GM18520 (cell line): ENCODE measurements at regions not wholly inside any gene's neighbourhood (a gene's known extent, or its start where the extent isn't known, plus 50 kb on each side); places are given as distances from the start of the nearest gene placed in this dataset.
"Not testable (repeated sequence)": the region's sequence is repeated elsewhere in the genome, so short reads cannot be mapped to it uniquely, and the experiment has no call there.

Experiments
- ATAC-seq: cut with Tn5 transposase; IDR thresholded peaks from one replicate; pipeline ENCODE4 v1.9.1; 2021; ENCODE audit not compliant: unreplicated experiment

GRCh38 chr6:169857343-169858292 lies 106.2 kb downstream of the ERMARD start:
- ATAC-seq, result no peak

GRCh38 chr6:169856442-169857342 lies 105.3 kb downstream of the ERMARD start:
- not testable (repeated sequence) for ATAC-seq

DNA sequence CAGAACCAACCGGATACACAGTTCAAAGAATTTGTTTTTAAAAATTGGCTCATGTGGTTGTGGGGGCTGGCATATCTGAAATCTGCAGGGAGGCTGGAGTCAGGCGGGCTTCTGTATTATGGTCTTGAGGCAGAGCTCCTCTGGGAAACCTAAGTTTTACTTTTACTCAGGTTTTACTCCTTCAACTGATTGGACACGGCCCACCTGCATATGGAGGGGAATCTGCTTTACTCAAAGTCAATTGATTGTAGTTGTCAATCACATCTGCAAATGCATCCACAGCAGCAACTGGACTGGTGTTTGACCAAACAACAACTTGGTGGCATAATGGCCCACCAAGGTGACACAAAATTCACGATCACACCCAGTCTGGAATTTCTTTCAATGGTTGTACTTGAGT lies 103.4 kb downstream of the ERMARD start:
- no peak for ATAC-seq

DNA sequence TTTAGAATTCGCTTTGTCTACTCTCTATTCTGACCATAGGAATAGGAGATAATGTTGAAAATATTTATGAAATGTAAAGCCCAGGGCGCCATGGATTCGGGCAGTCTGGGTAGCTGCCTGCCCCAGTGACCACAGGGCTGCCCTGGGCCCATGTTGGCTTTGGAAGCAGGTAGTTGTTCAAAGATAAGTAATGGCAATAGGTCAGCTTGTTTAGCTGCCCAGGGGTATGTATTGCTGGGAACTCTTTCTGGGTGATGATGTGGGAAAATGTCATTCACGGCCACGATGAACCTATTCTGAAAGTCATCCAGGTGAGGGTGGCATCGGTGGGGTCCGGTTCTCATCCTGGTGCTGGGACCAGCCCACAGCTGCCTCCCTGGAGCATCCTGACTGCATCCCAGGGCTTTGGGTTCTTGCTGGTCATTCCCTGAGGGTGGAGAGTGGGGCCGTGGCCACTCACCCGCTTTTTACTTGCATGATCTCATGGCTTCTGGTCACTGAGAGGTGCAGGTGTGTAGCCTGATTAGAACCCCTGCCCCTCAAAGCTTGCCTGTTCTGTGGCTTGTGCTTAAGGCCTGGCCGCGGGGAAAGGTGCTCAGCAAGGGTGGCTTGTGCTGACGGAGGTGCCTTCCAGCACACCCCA lies 102.8 kb downstream of the ERMARD start:
- ATAC-seq, result no peak

GRCh38 chr6:169853196-169854082 lies 102.0 kb downstream of the ERMARD start:
- no peak for ATAC-seq

DNA sequence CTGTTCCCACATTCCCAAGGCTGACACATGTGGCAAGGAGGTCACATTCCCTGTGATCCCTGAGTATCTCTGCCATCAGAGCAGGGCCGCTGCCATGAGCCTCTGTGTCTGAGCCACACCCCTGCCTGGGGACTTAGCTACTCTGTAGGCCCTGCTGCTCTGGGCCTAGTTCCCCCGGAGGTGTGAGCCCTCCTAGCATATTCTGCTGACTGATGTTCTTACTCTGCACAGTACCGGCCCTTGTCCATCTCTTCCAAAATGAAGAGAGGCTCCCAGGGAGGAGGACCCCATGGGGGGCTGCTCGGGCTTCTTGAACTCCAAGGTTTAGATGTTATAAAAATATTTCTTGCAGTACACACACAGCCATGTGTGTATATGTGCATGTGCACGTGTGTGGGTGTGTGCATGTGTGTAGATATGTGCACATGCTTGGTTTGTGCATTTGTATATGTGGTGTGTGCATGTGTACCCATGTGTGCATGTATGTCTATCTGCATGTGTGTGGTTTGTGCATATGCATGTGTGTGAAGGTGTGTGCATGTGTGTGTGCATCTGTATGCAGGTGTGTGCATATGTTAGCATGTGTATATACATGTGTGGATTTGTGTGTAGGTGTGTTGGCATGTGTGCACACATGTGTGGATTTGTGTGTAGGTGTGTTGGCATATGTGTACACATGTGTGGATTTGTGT lies 101.2 kb downstream of the ERMARD start:
- ATAC-seq, result no peak

DNA sequence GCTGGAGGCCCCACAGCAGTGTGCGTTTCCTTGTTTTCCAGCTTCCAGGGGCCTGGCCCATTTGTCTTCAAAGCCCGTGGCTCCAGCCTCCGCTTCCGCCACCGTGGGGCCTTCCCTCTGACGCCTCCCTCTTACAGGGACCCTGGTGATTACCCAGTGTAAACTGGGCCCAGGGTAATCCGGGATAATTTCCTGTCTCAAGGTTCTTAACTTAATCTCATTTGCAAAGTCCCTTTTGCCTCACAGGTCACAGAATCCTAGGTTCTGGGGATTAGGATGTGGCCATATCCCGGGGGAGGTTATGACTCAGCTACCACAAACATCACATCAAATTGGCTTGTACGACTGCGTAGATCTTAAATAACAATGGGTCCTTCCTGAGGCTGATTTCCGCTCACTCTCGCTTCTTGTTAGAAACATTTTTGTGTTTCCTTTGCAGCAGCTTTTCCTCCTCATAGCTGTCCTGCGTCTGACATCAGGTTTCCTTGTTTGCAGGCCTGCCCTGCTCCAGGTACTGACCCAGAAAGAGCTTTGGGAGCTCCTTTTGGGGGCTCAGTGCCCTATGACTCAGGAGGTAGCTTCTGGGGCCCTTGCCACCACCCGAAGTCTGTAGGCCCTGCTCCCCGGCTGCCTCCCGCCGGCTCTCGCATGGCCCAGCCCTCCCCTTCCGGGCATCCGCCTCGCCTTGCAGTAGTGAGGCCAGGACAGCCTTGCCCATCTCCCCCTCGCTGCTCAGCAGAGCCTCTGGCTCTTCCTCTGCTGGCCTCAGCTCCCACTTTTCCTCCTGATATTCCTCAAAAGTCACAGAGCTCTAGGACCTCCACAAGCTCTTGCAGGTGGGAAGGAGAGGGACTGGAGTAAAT lies 100.5 kb downstream of the ERMARD start:
- no peak for ATAC-seq

GRCh38 chr6:169850746-169851145 lies 99.3 kb downstream of the ERMARD start:
- ATAC-seq, result no peak

- no peak for ATAC-seq
Observed at GRCh38 chr6:169850154-169850553, 98.7 kb downstream of the ERMARD start.

GRCh38 chr6:169849396-169849795 lies 98.0 kb downstream of the ERMARD start:
- no peak for ATAC-seq

DNA sequence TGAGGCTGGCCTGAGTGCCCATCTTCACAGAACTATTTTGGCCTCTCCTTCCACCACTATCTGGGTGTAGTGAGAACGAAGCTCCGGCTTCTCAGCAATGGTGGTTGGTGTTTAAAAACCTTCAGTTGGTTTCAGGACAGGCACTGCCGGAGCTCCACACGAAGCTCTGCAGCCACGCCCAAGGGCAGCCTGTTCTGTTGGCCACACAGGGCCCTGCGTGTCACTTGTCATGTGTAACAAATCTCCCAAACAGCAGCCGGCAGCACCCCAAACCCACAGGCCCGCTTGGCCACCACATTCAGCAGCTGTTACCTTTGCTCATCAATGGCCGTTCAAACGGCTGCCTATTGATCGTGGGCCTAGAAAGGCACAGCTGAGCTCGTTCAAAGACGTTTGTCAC lies 97.5 kb downstream of the ERMARD start:
- ATAC-seq, result no peak

DNA sequence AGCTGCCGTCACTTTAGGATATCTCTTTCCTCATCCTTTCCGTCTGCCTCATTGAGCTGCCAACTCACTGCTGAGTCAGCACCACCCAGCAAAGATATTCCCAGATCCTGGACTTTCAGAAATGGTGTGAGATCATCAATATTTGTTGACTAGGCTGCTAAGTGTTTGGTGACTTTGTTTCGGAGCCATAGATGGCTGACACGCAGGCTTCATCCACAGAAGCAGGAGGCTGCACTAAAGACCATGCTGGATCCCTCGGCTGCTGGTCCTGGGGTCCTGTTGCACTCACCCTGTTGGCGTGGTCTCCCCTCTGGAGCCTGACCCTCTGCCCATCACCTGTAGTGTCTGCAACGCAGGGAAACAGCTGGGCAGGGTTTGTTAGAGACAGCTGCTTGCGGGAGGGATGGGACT lies 96.5 kb downstream of the ERMARD start:
- ATAC-seq, result no peak

- ATAC-seq, result no peak
Observed at GRCh38 chr6:169847141-169847674, 95.8 kb downstream of the ERMARD start.

DNA sequence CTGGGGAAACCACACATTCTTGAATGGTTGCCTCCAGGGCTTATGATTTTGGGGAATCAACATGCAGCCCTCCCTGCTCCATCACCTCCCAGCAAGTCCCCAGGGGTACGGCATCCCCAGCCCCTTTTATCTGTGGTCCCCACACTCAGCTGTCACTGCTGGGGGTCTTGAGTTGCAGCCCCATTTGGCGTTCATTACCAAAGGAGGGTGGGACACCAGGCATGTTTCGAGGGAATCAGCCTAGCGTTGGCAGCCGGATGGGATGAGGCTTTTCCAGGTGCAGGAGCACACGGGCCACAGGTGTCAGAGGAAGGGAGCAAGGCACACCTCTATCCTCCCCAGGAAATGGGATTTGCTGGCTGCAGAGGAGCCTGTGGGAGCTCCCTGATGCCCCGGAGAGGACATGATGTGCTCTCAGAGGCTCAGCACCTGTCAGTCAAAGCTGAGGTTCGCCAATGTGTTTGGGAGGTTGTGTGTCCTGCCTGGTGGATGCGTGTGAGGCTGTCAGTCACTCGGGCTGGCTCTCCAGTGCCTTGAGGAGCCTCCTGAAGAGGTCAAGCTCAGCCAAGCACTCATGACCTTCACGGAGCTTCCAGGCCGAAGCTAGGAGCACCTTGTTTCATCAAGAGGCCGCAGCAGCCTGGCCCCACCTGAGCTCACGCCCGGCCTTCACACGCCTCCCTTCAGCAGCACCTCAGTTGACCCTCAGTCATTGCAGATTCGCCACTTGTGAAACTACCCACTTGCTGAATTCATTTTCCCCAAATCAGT lies 95.0 kb downstream of the ERMARD start:
- ATAC-seq, result no peak

- ATAC-seq, result no peak
Observed at GRCh38 chr6:169845426-169846285, 94.2 kb downstream of the ERMARD start.

- ATAC-seq, result no peak
Observed at GRCh38 chr6:169844946-169845345, 93.5 kb downstream of the ERMARD start.

DNA sequence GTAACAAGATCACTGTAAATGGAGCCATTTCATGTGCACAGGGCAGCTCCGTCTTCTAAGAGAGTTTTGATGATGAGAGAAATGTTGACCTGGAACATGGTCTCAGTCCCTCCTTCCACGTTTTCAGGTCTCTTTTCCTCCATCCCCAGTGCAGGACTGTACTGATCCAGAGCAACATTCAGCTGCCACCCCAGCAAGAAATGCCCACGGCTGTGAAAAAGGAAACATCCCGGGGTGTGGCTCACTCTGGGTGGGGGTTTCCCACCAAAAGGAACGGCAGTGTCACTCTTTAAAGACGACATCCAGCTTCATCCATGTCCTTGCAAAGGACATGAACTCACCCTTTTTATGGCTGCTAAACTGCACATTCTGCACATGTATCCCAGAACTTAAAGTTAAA lies 92.6 kb downstream of the ERMARD start:
- no peak for ATAC-seq
